HT-29 (cell line): ENCODE measurements at regions not wholly inside any gene's neighbourhood (a gene's known extent, or its start where the extent isn't known, plus 50 kb on each side); places are given as distances from the start of the nearest gene placed in this dataset.
A peak's percentile ranks its signal among the peaks of the same experiment; 100 is the strongest.
"Not testable (repeated sequence)": the region's sequence is repeated elsewhere in the genome, so short reads cannot be mapped to it uniquely, and the experiment has no call there.

Experiments used
- DNase-seq: peaks from one replicate; pipeline ENCODE4 v3.0.0-alpha.2; 2015; ENCODE audit warnings: low spot score

DNA sequence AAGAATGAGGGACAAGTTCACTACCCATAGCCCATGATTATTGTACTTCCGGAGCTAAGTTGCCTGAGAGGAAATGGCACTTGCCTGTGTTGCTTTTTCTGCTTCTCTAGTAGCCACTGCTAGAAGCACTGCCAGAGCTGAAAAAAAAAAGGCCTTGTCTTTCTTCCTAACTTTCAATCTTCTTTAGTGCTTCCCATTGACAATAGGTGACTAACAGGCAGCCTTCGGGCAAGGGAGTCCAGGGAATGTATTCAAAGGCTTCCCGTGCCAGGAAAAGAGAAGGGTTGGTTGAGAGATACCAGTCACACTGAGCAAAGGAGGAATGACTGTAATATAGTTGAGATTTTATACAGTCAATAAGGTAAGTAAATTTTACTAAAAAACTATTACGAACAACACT lies 242.0 kb downstream of the CALCRL start:
- DNase-seq, result no peak

DNA sequence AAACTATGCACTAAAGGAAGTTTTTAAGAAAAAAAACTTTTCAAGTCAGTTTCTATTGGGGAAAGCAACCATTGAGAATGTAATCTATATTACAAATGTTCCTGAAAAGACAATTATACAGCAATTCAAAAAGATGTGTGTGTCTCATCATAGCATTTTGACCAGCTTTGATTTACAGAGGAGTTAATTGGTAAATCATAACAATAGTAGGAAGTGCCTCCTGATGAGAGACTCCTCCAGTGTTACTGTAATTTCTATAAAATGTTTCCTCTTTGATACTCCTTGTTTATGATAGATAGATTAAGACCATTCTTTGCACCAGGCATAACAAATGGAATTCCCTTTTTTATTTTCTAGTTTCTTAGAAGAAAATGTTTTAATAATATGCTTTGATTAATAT lies 249.9 kb downstream of the CALCRL start:
- no peak for DNase-seq

DNA sequence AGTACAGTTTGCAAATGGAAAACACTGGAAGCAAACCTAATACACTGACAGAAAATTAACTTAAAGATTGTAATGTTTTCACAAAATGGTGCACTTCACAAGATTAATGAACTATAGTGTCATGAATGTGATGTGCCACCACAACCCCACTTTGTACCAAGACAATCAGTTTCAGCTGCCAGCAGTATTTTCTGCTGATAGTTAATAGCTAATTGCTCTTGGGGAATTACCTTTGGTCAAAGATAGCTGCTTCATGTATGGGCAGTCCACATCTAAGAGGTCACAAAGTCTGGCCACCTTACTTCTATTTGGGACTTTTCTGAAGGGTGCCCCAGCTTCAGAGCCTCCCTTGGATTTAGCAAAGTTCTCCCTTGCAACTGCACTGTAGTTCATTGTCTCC lies 254.0 kb downstream of the CALCRL start:
- no peak for DNase-seq

DNA sequence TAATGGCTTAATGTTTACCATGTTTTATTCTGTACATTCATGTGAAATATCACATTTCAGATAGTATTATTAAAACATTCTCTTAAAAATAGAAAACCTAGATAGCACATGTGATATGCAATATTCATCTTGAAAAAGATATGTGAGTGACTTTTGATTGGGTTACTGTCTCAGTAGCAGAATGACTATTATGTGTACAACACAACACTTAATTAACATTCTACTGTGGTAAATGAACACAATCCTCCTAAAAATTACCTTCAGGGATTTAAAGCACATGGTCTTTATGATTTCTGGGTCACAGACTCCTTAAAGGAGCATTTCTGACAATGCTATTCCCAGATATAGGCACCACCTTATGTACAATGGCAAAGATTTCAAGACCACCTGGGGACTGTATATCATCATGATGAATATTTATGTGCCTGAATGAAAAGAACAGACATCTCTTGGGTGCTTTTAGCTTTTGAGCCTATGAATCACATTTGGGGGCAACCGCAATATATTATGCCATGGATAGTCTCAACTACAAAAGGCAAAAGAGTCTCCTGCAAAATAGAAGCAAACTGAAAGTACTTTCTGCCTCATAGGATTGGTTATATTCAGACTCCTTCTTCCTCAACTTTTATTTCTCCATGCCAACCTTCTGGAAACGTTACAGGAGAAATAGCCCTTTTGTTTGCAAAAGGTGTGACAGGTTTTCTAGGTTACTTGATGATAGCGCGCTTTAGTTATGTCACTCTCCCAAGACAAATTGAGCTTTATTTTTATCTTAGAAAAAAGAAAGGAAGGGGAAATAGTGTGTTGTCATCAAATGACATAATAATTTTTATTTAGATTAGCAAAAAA lies 259.0 kb downstream of the CALCRL start:
- DNase-seq, result no peak

DNA sequence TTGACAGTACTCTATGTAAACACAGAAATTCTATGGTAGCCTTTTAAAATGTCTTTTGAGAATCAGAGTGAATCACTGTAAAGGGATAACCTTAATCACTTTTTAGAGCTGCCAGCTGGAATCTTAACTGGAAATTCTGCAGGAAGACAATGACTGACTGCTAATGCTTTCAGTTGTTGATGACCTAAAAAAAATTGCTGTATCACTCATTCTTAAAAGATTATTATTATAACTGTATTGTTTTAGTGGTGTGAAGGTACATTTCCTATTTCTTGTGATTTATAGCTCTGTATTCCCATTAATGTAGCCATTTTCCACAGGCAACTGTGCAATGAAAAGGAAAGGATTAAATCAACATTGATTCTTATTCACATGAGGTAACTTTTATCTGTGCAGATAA lies 260.5 kb downstream of the CALCRL start:
- DNase-seq, result no peak

DNA sequence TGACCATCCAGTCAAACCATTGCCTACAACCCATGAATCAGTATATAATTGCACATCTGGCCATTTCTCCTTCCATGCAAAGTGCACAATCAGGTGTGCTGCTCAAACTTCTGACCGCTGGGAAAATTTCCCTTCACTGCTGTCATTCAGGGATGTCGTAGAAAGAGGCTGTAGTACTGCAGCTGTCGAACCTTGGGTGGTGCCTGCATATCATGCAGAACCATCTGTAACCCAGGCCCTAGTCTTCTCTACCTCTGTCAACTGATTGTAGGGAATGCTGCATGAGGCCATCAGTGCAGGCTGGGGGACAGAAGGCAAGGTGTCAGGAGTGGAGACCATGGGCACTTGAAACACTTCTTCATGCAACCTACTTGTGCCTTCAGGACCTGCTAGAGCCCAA lies 267.5 kb downstream of the CALCRL start:
- no peak for DNase-seq

DNA sequence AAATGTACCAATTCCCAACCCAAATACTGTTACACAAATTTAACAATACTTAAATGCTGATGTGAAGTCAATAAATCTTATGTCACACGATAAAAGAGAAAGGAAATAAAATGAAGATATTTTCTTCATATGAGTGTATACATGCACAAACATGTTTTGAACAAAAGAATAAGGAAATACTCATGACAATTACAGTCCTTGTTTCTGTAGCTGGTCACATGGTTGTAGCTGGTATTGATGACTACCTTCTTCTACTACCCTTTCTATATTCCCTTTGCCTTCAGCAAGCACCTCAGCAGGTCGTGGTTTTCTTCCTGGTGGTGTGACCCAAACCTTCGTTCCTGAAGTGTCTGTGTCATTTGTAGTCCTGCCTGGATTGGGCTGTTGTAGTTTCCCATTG lies 269.2 kb downstream of the CALCRL start:
- not testable (repeated sequence) for DNase-seq

DNA sequence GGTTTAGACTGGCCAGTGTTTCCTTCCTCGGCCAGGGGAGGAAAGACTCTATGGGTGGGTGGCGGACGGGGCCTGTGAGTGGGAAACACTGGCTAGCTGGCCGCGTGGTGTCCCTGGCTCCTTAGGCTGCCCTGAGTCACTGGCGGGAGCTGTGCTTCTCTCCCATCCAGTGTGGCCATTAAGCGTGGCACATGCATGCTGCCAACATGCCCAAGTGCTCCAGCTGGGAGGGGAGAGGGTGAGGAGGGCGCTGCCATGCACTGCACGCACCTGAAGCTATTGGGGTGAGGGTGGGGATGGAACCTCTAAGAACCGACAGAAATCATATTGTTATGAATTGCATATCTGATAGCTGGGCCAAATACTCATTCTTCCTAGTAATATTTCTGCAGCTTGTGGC lies 270.8 kb downstream of the CALCRL start:
- no peak for DNase-seq

DNA sequence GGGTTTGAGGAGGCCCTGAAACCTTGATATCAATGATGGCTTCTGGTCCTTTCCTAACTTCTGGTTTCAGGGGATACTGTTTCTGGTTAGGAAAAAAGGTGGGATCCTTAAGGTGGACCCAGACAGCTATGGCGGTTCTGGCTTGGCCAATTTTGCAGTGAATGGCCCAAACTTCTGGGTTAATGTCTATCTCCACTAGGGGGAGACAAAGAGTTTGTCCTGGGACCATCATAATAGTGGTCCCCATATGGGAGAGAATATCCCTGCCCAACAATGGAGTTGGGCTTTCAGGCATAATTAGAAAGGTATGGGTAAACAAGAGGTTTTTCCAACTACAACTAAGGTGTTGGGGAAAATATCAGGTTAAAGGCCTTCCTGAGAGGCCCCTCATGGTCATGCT lies 273.5 kb downstream of the CALCRL start:
- DNase-seq, result no peak

DNA sequence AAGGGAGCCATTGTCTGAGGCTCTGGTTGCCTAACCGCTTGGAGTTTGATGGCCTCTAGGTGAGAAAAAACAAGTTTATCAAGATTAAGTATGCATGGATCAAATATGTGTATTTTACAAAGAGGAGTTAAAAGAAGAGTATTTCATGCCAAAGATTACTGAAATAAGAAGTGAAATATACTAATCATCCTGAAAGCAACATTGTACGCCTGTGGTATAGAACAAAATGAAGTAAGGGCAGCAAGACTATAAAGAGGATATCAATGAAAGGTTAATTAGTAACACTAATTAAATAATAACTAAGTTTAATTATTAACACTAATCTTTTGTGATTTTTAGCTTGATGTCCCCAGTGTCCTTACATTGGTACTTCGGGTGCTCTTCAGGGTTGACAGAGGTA lies 276.7 kb downstream of the CALCRL start:
- DNase-seq, result no peak

DNA sequence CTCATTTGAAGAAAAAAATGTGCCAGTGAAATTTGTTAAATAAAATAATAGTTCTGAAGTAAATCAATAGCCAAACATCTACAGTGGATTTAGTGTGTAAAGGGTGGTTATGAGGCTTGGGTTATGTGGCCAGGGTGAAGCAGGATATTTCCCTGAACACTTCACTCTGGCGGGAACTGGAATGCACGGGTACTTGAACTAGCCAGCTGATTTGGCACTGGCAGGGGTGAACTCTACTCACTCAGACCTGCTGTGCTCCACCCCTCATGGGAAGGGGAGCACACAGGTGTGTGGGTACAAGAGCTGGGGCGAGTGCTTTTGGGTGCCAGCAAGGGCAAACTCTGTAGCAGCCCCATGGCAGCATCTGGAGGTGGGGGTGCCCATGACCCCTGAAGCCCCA lies 278.2 kb downstream of the CALCRL start:
- DNase-seq, result no peak

DNA sequence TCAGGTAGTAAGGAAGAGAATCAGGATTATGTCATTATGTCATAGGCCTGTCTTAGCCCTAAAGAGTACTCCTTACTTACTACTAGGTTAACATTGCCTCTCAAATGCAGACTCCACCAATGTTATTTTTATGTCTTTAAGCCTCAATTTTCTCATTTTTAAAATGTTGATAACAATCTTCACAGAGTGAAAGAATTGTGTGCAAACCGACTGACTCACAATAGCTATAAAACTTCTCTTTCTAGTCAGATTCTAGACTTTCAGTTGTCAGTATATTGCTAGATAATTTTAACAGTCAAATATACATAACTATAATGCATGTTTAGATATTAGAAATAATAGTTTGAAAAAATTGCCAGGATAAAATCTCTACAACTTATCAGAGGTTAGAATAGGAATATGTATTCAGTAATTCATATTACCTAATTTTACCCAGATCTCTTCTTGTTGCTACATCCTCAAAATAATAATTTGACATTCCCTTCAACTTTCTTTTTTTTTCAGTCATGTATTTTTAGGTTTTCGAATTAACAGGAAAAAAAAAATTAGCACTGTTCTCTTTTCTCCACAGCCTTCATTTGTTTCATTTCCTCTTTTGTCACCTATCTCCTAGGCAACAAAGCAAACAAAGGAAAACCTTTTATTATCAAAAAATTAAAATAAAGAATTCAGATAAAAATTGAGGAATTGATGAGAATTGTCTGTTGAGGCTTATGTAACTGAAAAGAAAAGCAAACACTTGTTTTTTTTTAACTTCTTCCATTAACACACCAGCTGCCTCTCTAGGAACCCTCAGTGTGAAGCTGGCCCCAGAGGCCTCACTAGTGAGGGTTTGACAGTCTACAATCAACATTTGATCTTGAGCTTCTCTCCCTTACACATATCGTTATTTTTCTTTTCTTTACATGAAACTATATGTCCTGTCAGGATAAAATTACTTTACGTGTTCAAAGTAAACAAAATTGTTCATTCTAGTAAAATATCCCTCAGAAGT lies 279.0 kb downstream of the CALCRL start:
- DNase-seq, result no peak

DNA sequence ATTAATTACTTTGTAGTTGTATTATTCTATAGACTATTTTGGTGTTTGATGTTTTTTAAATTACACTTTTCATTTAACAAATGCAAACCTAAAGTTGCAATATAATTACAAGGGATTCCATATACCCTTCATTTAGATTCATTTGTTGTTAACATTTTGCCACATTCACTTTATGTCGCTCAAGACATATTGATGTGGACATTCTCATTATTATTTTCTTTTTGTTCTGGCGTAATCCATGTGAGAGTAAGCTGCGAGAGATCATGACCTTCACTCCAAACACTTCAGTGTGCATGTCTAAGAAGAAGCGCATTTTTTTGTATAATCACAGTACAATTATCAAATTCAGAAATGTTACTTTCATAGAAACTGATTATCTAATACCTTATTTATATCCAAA lies 280.6 kb downstream of the CALCRL start:
- DNase-seq, result no peak

DNA sequence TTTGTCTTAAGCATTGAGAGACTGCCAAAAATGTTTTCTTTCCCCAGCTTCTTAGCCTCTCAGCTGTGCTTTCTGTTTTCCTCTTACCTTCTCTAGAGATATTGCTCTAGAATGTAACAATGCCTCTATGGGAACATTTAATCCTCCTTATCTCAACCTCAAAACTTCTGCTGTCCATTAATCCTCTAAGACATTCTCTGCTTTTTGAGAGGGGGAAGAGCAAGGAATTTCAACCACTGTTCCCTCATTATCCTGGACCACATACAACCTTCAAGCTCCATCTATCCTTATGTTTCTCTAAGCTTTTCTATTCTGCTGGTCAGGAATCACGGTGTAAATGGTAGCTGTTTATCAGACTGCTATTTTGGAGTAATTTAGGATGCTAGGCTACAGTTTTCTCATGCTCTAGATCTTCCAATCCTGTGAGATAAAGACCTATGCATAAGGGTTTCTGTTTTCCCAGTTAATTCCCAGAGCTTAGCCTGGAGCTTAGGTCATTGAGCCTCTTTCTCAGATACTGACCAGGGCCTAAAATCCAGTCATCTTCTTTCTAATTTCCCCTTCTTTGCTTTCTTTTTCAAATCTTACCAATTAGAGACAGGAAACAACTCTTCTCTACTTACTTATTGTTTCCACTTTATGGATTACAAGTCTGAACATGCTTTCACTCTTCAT lies 282.0 kb downstream of the CALCRL start:
- DNase-seq, result no peak

DNA sequence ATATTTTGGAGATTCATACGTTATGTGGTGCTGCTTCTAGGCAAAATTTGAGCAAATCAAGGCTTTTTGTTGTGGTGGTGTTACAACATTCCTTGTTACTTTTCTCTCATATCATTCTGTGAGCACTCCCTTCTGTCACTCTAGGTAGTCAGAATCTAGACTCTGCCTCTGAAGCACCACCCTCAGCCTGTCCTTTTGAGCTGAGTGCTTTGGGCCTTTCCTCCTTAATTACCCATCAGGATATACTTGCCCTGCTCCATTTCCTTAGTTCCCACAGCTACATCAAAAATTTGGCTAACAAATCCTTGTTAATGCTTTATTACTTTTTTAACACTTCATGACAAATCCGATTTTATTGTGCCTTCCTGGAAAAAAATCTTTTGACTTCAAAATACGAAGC lies 289.6 kb downstream of the CALCRL start:
- DNase-seq, result no peak

DNA sequence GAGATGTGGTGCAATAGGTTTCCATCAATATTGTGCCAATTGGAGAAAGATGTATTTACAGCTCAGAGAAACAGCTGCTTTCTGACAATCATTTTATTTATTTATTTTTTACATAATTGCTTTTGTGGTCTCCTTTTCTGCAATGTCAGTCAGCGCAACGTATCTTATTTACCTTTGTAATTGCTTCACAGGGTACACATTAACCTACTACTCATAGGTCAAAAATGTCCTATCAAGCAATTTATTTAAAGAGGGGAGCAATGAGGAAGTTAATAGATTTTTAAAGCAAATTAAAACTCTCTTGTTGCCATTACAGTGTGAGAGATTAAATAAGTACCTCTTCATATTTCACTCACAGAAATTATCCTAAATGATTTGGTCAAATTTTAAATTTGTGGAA lies 291.0 kb downstream of the CALCRL start:
- no peak for DNase-seq

DNA sequence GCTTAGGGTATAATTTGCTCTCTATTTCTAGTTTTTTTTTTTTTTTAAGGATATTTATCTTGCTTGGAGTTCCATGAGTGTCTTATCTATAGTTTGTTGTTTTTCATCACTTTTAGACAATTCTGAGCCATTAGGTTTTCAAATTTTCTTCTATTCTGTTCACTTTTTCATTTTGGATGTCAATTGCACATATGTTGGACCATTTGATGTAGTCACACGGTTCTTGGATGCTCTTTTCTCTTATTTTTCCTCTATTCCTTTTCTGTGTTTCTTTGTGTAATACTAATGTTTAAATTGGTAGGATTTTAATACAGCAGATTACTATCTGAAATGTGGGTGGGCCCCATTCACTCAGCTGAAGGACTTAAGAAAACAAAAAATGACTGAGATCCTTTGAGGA lies 292.6 kb downstream of the CALCRL start:
- DNase-seq, result no peak

DNA sequence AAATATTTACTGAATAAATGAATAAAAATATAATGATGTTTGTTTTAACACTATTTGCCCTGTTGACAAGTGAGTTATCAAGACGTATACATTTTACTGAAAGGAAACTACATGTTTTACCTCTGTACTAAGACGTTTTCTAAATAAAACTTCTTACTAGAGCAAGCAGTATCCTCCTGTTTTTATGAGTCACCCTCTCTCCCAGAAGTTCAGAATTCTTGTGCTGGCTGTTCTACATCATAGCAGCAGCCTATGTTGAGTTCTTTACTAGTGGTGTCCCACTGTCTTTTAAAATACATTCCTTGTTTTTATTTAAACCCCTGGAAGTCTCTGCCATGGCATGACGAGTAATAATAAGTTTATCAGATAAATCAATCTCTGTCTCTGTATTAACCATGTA lies 297.4 kb downstream of the CALCRL start:
- DNase-seq, result no peak

DNA sequence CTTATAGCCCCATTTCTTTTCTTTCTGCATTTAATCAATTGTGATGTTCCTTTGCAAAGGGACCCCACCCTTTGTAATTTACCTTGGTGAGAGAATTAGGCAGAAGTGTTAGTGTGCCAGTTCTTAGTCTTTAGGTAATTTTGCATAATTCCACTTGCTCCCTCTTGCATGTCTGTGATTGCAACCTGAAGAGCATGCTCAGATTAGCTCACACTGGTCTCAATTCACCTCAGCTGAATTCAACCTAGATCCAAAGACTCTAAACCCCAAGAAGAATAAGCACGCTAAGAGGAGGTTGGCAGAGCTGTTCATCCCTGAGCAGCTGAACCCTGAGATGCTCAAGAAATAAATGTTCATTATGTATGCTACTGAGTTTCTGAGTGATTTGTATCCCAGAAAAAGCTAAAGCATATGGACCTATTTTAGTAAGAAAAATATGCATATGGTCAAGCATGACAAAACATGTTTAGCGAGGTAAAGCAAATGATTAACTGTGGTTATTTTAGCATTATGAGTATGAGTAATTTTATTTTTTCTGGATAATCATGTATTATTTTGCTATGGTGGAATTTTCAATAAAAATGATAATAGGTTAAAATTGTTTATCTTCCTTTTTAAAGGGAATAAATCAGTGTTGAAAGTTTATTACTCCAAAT lies 299.2 kb upstream of the ZSWIM2 start:
- DNase-seq, result no peak

DNA sequence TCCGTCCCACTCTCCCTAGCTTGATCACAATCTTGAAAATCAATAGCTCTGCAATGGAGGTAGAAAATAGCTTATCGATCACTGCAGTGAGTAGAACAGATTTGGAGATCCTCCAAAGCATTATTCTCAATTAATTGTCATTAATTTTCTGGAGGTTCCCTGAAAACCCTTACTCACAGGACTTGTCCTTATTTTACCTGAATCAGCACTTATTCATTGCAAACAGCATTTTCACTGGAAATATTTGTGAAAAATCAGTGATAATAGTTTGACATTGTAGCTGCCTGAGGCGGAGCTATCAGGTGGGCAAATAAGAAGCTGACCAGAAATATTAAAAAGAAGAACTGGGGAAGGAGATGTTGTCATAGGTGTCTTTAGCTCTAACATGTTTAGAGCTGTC lies 294.6 kb upstream of the ZSWIM2 start:
- no peak for DNase-seq

DNA sequence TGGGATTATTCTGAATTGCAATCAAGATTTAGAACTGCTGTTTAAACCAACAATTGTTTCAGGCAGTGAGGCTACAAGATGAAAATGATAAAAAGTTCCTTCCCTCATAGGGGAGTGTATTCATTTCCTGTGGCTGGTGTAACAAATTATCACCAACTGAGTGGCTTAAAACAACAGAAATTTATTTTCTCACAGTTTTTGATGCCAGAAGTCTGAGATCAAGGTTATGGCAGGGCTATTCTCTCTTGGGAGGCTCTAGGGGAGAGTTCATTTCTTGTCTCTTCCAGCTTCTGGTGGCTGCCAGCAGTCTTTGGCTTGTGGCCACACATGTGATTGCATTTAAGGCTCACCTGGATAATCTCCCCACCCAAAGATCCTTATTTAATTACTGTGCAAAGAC lies 290.5 kb upstream of the ZSWIM2 start:
- DNase-seq, result no peak

DNA sequence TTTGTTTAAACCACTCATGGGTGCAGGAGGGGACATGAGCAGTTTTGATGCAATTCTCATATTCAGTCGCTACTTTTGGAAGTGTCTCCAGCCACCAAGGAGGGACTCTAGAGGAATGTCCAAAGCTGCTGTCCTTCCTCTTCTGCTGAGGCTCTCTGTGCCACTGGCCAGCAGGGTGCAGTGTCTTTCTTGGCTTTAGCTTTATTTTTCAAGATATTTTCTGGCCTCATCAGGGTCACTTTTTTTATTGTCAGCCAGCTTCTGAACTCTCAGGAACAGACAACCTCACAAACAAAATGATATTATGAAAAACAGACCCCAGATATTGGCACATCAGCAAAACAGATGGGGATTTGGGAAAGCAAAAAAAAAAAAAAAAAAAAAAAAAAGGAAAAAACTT lies 289.3 kb upstream of the ZSWIM2 start:
- peak; percentile 55 for DNase-seq
